Kidney epithelial cell (primary cell): ENCODE measurements at regions not wholly inside any gene's neighbourhood (a gene's known extent, or its start where the extent isn't known, plus 50 kb on each side); places are given as distances from the start of the nearest gene placed in this dataset.
"Not testable (repeated sequence)": the region's sequence is repeated elsewhere in the genome, so short reads cannot be mapped to it uniquely, and the experiment has no call there.

ENCODE experiments used
- DNase-seq: peaks from one replicate; pipeline ENCODE4 v3.0.0-alpha.2; 2010; ENCODE audit warnings: low read depth
- H3K27me3 ChIP-seq: 2 replicates; pipeline ENCODE4 v1.6.0; 2011; ENCODE audit warnings: low read length; ENCODE audit not compliant: control insufficient read depth, insufficient read depth
- H3K36me3 ChIP-seq: 2 replicates; pipeline ENCODE4 v1.5.1; 2011; ENCODE audit warnings: low read length; ENCODE audit not compliant: control insufficient read depth, insufficient read depth
- H3K4me3 ChIP-seq: 2 replicates; pipeline ENCODE4 v1.5.1; 2011; ENCODE audit warnings: low read depth, mild to moderate bottlenecking, control low read depth, low read length
- CTCF ChIP-seq: IDR thresholded peaks from 2 replicates; pipeline ENCODE4 v1.5.1; 2011; ENCODE audit warnings: mild to moderate bottlenecking, moderate library complexity, low read length, control low read depth, inconsistent platforms; ENCODE audit not compliant: insufficient read depth, poor library complexity, severe bottlenecking

- H3K27me3 ChIP-seq: no peaks in the 10 kb centered on the region
- H3K36me3 ChIP-seq: no peaks in the 10 kb centered on the region
- no peak for TF ChIP-seq CTCF
- no peak for DNase-seq
- H3K4me3 ChIP-seq: no peak overlapping the region
Measured at GRCh38 chr1:187733232-187733631, 904.5 kb downstream of the PLA2G4A start.

GRCh38 chr1:187734427-187734826 is 905.7 kb downstream of the PLA2G4A start:
- Histone ChIP-seq H3K4me3 (no peak overlapping the region), H3K36me3 (no peaks in the 10 kb centered on the region), H3K27me3 (no peaks in the 10 kb centered on the region)
- no peak for TF ChIP-seq CTCF
- DNase-seq: no peak

- H3K4me3 ChIP-seq: no peak overlapping the region
- no peaks in the 10 kb centered on the region for H3K27me3 ChIP-seq
- TF ChIP-seq CTCF: no peak
- DNase-seq: no peak
- no peaks in the 10 kb centered on the region for H3K36me3 ChIP-seq
Measured at GRCh38 chr1:187744665-187745064, 915.9 kb downstream of the PLA2G4A start.

GRCh38 chr1:187755536-187755935 is 926.8 kb downstream of the PLA2G4A start:
- Histone ChIP-seq H3K27me3 (no peaks in the 10 kb centered on the region), H3K4me3 (no peak overlapping the region), H3K36me3 (no peaks in the 10 kb centered on the region)
- no peak for DNase-seq
- no peak for TF ChIP-seq CTCF

GRCh38 chr1:187756684-187757083 is 927.9 kb downstream of the PLA2G4A start:
- H3K4me3 ChIP-seq, DNase-seq, H3K27me3 ChIP-seq, H3K36me3 ChIP-seq: not testable (repeated sequence)

- no peak for DNase-seq
- Histone ChIP-seq H3K4me3 (no peak overlapping the region), H3K36me3 (no peaks in the 10 kb centered on the region), H3K27me3 (no peaks in the 10 kb centered on the region)
- no peak for TF ChIP-seq CTCF
Measured at GRCh38 chr1:187759825-187760333, 931.1 kb downstream of the PLA2G4A start.

GRCh38 chr1:187762118-187762517 is 933.4 kb downstream of the PLA2G4A start:
- Histone ChIP-seq H3K36me3 (no peaks in the 10 kb centered on the region), H3K4me3 (no peak overlapping the region), H3K27me3 (no peaks in the 10 kb centered on the region)
- DNase-seq: no peak
- TF ChIP-seq CTCF: no peak
